HS-27A (cell line): ENCODE measurements at regions not wholly inside any gene's neighbourhood (a gene's known extent, or its start where the extent isn't known, plus 50 kb on each side); places are given as distances from the start of the nearest gene placed in this dataset.

Experiments
- DNase-seq: peaks from one replicate; pipeline ENCODE4 v3.0.0-alpha.2; 2012; ENCODE audit warnings: low read depth, missing footprints

DNA sequence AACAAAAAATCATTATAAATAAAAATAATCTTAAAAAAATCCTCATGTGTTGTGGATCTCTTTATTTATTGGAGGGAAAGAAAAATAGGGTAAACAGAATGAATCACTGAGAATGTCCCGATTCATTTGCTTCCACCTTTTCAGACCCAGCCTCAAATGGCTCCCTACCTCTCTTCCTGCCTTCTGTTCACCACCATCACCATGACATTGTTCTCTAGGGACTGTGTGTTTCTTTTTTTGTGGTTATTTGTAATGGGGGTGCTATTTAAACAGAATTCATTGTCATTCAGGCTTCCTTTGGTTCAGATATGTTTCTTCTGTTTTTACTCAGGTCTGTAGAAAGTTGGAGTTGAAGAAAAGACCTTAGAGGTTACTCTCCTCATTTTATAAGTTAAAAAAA is 198.2 kb downstream of the KIF4B start:
- no peak for DNase-seq

GRCh38 chr5:155222393-155222792 is 208.8 kb downstream of the KIF4B start:
- no peak for DNase-seq

DNA sequence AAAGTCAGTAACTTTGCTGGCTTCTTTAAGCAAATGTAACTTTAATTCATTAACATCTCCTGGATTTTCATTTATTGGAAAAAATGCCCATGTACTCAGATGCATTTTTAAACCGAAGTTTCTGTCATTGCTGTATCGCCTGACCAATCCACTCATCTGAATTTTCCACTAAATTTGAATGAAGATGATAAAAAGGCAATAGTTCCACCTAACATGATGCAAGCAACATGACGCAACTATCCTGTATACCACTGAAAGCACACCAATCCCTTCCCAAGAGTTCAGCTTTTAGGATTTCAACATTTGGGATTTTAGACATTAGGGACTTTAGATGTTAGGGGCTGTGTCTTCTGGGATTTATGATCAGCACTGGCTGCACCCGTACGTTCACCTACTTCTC is 215.6 kb downstream of the KIF4B start:
- no peak for DNase-seq

- no peak for DNase-seq
Observed at GRCh38 chr5:155239803-155240202, 226.2 kb downstream of the KIF4B start.

- no peak for DNase-seq
Observed at GRCh38 chr5:155250596-155250995, 237.0 kb downstream of the KIF4B start.

- DNase-seq: no peak
Observed at GRCh38 chr5:155252025-155252424, 238.5 kb downstream of the KIF4B start.

DNA sequence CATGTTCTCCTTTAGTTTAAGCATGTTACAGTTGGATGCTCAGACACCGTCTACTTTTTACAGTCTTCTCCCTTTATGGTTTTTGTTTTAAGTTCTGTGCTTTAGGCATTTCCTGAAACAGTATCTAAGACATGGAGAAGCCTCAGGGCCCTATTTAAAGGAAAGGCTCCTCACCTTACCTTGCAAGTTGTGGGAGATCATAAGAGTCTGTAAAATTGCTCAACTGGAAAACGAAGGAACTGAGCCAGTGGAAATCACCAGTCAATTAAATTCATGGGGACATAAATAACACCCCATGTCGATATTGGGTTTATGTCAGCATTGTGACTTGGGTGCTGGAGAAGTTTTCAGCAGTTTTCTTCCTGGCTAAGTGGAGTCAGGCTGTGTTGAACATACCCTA is 239.2 kb downstream of the KIF4B start:
- no peak for DNase-seq

DNA sequence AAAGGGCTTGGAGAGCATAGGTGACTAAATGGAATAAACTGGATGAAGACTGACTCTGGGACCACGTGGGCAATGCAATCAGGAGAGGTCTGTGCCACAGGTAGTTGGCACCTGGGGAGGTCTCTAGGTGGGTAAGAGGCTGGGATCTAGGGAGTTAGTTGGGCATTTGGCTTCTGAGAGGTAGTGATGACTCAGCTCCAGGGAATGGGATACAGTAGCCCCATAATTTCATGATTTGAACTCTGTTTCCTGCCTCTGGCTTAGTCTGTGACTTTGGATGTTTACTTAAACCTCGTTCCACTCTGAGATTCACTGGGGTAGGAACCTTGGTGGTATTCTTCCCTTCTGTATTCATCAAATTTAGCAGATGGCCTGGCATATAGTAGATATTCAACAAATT is 240.8 kb downstream of the KIF4B start:
- DNase-seq: no peak

DNA sequence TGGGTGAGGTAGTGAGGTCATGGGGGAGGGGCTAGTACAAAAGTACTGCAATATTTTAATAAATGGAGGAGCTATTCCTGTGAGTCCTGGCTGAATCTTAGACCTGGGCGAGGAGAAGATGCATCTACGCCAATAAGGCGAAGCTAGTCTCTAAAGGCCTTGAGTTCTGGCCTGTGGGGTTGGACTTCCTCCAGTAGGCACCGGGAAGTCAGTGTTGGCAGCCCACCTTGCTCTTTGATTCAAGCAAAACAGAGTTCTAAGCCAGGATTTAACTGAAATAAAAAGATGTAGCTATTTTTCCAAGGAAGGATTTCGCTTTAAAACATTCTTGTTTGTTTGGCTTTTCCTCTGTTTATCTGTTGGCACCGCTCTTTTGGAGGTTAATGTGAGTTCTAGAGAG is 244.6 kb downstream of the KIF4B start:
- DNase-seq: no peak

DNA sequence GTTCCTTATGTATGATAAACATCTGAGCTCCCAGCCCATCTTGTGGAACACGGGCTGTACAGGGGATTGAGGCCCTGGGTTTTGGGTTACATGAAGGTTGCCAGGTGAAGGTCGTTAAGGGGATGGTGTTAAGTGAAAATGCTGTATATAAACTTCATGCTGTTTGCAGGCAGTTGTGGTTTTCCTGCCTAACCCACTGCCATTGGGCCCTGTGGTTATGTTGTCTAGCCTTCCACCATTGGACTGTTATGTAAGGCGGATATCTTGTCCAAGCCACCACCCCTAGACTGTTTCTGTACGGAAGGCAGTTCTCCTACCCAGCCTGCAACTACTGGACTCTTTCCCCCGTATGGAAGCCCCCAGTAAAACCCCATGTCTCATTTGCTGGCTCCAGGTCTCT is 246.1 kb downstream of the KIF4B start:
- no peak for DNase-seq

DNA sequence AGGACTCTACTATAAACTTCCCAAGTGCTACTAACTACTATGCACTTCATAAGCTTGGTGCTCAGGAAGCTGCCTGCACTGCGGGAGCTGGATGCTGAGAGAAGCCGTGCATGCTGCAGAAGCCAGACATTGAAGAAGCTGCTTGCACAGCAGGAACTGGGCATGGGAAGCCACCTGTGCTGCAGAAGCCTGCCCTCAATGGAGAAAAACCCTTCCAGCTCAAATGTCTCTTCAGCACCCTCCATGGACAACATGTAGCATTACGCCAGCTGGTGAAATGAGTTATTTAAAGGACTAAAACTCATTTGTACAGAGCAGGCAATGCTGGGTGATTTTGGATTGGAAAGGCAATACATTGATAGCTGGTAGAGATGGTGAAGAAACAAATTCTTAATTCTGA is 247.2 kb downstream of the KIF4B start:
- DNase-seq: no peak

DNA sequence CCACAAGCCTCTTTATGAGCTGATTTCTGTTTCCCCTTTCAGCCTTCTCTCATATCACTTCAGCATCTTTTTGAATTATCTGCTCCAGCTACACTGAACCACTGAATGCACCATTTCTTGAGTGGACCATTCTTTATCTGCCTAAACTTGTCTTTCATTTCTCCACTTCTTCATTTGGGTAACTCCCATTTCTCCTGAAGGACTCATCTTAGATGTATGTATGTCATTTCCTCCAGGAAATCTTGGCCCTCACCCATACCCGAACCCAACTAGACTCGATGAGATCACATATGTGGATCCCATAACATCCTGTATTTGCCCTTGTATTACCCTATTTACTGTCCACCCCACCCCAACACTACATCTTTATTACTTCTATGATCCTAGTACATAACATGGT is 249.8 kb downstream of the KIF4B start:
- no peak for DNase-seq

DNA sequence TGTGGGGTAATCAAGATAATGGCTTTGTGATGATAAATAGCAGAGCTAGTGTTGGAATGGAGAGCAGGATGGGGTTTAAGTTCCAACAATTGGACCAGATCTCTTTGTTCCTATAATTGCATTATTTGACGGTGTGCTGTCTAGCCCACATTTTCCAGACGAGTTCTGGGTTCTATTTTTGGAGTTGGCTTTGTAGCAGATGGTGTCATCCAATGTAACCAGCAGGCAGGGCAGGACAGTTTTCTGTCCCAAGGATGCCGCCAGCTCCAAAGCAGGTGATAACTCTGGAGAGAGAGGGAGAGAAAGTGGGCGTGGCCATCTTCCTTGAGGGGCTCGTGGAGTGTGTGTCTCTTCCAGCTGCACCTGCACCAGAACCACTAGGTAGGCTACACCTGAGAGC is 251.3 kb downstream of the KIF4B start:
- no peak for DNase-seq

- DNase-seq: no peak
Observed at GRCh38 chr5:155268770-155269425, 255.3 kb downstream of the KIF4B start.

DNA sequence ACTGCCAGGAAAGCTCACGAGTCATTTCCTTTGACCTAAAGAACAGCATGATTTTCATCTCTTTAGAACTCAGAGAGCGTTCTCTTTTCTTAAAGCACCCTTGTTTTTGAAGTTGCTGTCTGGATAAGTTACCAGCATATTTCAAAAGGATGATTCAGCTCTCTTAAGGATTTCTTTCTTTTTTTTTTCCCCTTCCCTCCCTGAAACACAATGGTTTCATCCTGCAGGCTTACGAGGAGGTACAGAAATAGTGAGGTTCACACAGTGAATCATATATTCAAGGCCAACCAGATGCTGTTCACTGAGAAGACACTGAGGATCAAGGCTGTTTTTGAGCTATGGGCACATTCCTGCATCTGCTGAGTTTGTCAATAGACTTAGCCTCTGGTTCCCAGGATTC is 257.2 kb downstream of the KIF4B start:
- DNase-seq: no peak

- no peak for DNase-seq
Observed at GRCh38 chr5:155274484-155274883, 260.9 kb downstream of the KIF4B start.

DNA sequence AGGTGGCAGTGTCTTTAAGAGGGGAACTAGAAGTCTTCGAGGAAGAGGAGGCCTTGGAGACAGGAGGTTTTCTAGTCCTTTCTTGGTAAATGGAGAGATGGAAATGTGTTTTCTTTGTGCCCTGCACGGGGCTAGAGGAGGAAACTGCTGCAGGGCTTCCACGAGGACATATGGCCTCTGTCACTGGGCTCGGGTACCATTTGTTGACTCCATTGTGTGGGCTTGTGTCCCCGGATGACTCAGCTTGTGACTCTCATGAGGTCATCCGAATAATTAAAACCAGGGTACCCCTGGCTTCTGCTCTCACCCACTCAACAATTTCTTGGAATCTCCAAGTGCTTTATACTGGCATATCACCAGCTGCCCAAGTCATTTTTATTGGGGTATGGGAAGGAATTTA is 261.7 kb downstream of the KIF4B start:
- no peak for DNase-seq

DNA sequence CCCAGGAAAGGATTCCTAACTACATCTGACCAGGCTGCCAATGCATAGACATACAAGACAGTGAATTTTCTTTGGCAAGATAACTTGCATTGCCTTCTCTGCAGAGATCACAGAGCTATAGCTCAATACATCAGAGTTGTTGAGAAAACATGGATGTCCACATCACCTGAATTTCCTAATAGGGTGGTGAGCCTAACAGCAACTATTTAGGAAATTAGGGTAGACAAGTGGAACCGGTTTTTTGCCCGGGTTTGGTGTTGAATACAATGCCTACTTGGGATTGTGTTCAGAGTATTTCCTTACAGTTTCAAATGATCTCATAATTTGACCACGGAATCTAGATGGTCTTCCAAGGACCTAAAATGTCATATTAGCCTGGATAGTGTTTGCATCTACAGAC is 262.7 kb downstream of the KIF4B start:
- no peak for DNase-seq

- DNase-seq: no peak
Observed at GRCh38 chr5:155278532-155278931, 265.0 kb downstream of the KIF4B start.

DNA sequence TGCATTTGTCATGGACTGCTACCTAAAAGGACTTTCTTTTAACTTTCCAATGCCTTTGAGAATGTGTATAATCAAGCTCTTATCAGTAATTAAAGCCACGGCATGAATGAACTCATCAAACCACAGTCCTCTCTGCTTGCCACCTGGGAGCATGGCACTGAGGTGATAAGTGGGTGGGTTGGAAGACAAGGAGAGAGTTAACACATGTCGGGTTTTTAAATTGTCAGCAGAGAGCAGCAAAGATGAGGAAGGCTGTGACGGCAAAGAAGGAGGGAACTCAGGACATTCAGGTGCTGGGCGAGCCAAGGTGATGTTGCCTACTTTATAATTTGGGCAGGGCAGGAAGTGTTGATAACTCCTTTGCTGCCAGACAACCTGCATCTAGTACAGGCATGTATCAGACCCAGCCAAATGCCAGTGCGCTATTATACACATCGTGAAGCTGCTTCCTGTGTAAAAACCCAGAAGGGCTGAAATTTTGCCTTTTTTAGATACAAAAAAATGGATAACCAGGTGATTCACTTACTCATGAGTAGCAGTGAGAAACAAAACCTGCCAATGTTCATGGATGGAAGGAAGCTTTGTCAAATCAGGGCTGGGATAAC is 269.1 kb downstream of the KIF4B start:
- DNase-seq: no peak

GRCh38 chr5:155285706-155286105 is 272.2 kb downstream of the KIF4B start:
- DNase-seq: no peak

- no peak for DNase-seq
Observed at GRCh38 chr5:155290937-155291336, 277.4 kb downstream of the KIF4B start.

- no peak for DNase-seq
Observed at GRCh38 chr5:155293605-155294178, 280.1 kb downstream of the KIF4B start.

- no peak for DNase-seq
Observed at GRCh38 chr5:155295111-155295510, 281.6 kb downstream of the KIF4B start.
